ENCODE measurements at regions not wholly inside any gene's neighbourhood (a gene's known extent, or its start where the extent isn't known, plus 50 kb on each side); places are given as distances from the start of the nearest gene placed in this dataset.

- Histone ChIP-seq H2AFZ (no peak overlapping the region), H3K9ac (no peak overlapping the region), H3K36me3 (ENCODE audit: control insufficient read depth, insufficient read depth, low read length) (no peaks in the 10 kb centered on the region), H3K4me1 (peaks cover 2% of the 10 kb centered on the region), H3K4me2 (ENCODE audit: low read length) (no peak overlapping the region), H3K9me3 (ENCODE audit: control insufficient read depth, low read length) (no peaks in the 10 kb centered on the region), H3K79me2 (no peaks in the 10 kb centered on the region), H3K27ac (no peak overlapping the region), H3K27me3 (ENCODE audit: control insufficient read depth, insufficient read depth, low read length) (no peaks in the 10 kb centered on the region), H3K4me3 (ENCODE audit: low read depth, low read length) (no peak overlapping the region)
- no peak for TF ChIP-seq CTCF (IDR thresholded peaks at IDR 0.05)
These were observed 336.8 kb upstream of the KLF3 start for GRCh38 chr4:38327174-38327573.

GRCh38 chr4:38328989-38329729 lies 334.8 kb upstream of the KLF3 start:
- peaks cover 2% of the 10 kb centered on the region for H3K4me1 ChIP-seq
- no peak overlapping the region for H3K4me2 ChIP-seq (ENCODE audit: low read length)
- H3K4me3 ChIP-seq (ENCODE audit: low read depth, low read length): no peak overlapping the region
- no peak overlapping the region for H3K9ac ChIP-seq
- no peak overlapping the region for H2AFZ ChIP-seq
- no peaks in the 10 kb centered on the region for H3K79me2 ChIP-seq
- TF ChIP-seq CTCF (IDR thresholded peaks at IDR 0.05): no peak
- H3K27me3 ChIP-seq (ENCODE audit: control insufficient read depth, insufficient read depth, low read length): no peaks in the 10 kb centered on the region
- no peak overlapping the region for H3K27ac ChIP-seq
- no peaks in the 10 kb centered on the region for H3K36me3 ChIP-seq (ENCODE audit: control insufficient read depth, insufficient read depth, low read length)
- no peaks in the 10 kb centered on the region for H3K9me3 ChIP-seq (ENCODE audit: control insufficient read depth, low read length)

- TF ChIP-seq CTCF (IDR thresholded peaks at IDR 0.05): no peak
- H2AFZ ChIP-seq: no peak overlapping the region
- no peak overlapping the region for H3K27ac ChIP-seq
- no peak overlapping the region for H3K4me3 ChIP-seq (ENCODE audit: low read depth, low read length)
- no peak overlapping the region for H3K4me2 ChIP-seq (ENCODE audit: low read length)
- H3K36me3 ChIP-seq (ENCODE audit: control insufficient read depth, insufficient read depth, low read length): no peaks in the 10 kb centered on the region
- no peak overlapping the region for H3K9ac ChIP-seq
- H3K9me3 ChIP-seq (ENCODE audit: control insufficient read depth, low read length): no peaks in the 10 kb centered on the region
- H3K27me3 ChIP-seq (ENCODE audit: control insufficient read depth, insufficient read depth, low read length): no peaks in the 10 kb centered on the region
- H3K4me1 ChIP-seq: peaks cover 2% of the 10 kb centered on the region
- no peaks in the 10 kb centered on the region for H3K79me2 ChIP-seq
These were observed 333.7 kb upstream of the KLF3 start for GRCh38 chr4:38330321-38330720.

- no peaks in the 10 kb centered on the region for H3K36me3 ChIP-seq (ENCODE audit: control insufficient read depth, insufficient read depth, low read length)
- TF ChIP-seq CTCF (IDR thresholded peaks at IDR 0.05): no peak
- no peak overlapping the region for H3K27ac ChIP-seq
- H3K4me1 ChIP-seq: peaks cover 2% of the 10 kb centered on the region
- H2AFZ ChIP-seq: no peak overlapping the region
- no peak overlapping the region for H3K4me2 ChIP-seq (ENCODE audit: low read length)
- H3K79me2 ChIP-seq: no peaks in the 10 kb centered on the region
- no peak overlapping the region for H3K4me3 ChIP-seq (ENCODE audit: low read depth, low read length)
- H3K9ac ChIP-seq: no peak overlapping the region
- no peaks in the 10 kb centered on the region for H3K27me3 ChIP-seq (ENCODE audit: control insufficient read depth, insufficient read depth, low read length)
- no peaks in the 10 kb centered on the region for H3K9me3 ChIP-seq (ENCODE audit: control insufficient read depth, low read length)
These were observed 333.1 kb upstream of the KLF3 start for GRCh38 chr4:38330936-38331335.

- no peak overlapping the region for H3K27ac ChIP-seq
These were observed 331.3 kb upstream of the KLF3 start for GRCh38 chr4:38332699-38333098.

More at GRCh38 chr4:38332699-38333098, 331.3 kb upstream of the KLF3 start:
- H3K4me1 ChIP-seq: peaks cover 2% of the 10 kb centered on the region
- no peaks in the 10 kb centered on the region for H3K27me3 ChIP-seq (ENCODE audit: control insufficient read depth, insufficient read depth, low read length)
- TF ChIP-seq CTCF (IDR thresholded peaks at IDR 0.05): no peak
- H3K4me3 ChIP-seq (ENCODE audit: low read depth, low read length): no peak overlapping the region
- no peak overlapping the region for H3K9ac ChIP-seq
- no peaks in the 10 kb centered on the region for H3K9me3 ChIP-seq (ENCODE audit: control insufficient read depth, low read length)
- no peaks in the 10 kb centered on the region for H3K36me3 ChIP-seq (ENCODE audit: control insufficient read depth, insufficient read depth, low read length)
- H3K4me2 ChIP-seq (ENCODE audit: low read length): no peak overlapping the region
- no peaks in the 10 kb centered on the region for H3K79me2 ChIP-seq
- no peak overlapping the region for H2AFZ ChIP-seq
